ENCODE measurements at regions not wholly inside any gene's neighbourhood (a gene's known extent, or its start where the extent isn't known, plus 50 kb on each side); places are given as distances from the start of the nearest gene placed in this dataset.

DNA sequence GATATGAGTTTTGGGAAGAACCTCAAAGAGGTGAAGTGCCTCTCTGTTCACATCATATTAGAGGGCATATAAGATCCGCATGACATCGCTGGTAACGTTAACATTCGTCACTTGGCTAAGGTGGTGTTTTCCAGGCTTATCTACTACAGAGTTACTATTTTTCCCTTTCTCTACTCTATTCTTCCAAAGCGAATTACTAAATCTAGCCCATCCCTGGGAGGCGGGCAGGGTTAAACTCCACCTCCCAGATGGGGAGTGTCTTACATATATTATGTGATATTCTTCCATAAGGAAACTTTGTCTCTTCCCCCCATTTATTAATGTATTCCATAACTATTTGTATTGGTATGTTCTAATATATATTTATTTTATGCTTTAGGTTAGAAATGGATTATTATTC, 293.9 kb downstream of the CYRIA start:
- Histone ChIP-seq H3K79me1 (ENCODE audit: low read depth in 1 of 2, low read length in 2 of 2) (no peaks in the 10 kb centered on the region), H4K91ac (ENCODE audit: insufficient read depth, low read depth, low read length) (no peak overlapping the region), H2BK20ac (ENCODE audit: low read depth, low read length) (no peak overlapping the region), H3K9me3 (ENCODE audit: control insufficient read depth, insufficient read depth, low read length) (peaks cover 9% of the 10 kb centered on the region), H3K18ac (ENCODE audit: low read depth, low read length) (no peak overlapping the region), H3K27ac (ENCODE audit: insufficient read depth, low read length) (no peak overlapping the region), H2AK9ac (replicated peaks; ENCODE audit: low read depth, low read length, poor library complexity) (no peak overlapping the region), H2BK5ac (ENCODE audit: low read depth, low read length, poor library complexity, severe bottlenecking) (no peak overlapping the region), H3K9ac (ENCODE audit: low read depth, low read length) (no peak overlapping the region), H2AK5ac (ENCODE audit: low read depth, low read length) (no peak overlapping the region), H2BK120ac (ENCODE audit: low read depth, low read length) (no peak overlapping the region), H4K8ac (ENCODE audit: low read depth in 2 of 2, low read length in 2 of 2) (no peak overlapping the region), H2AFZ (replicated peaks; ENCODE audit: low read length, poor library complexity) (no peak overlapping the region), H3K56ac (ENCODE audit: extremely low read depth, insufficient read depth, low read length) (no peak overlapping the region), H3K36me3 (ENCODE audit: control insufficient read depth, insufficient read depth, low read length) (no peaks in the 10 kb centered on the region), H4K20me1 (ENCODE audit: insufficient read depth, low read length) (no peaks in the 10 kb centered on the region), H4K5ac (ENCODE audit: low read depth, low read length) (no peak overlapping the region), H3K27me3 (ENCODE audit: control insufficient read depth, insufficient read depth, low read length) (no peaks in the 10 kb centered on the region), H3K4ac (ENCODE audit: low read depth, low read length) (no peak overlapping the region), H3K9me1 (ENCODE audit: insufficient read depth, low read length) (no peaks in the 10 kb centered on the region), H3K4me3 (ENCODE audit: insufficient read depth, low read depth, low read length) (no peak overlapping the region), H2BK15ac (ENCODE audit: low read depth, low read length) (no peak overlapping the region), H3K14ac (replicated peaks; ENCODE audit: low read depth, low read length) (no peak overlapping the region), H3K23ac (ENCODE audit: low read depth, low read length) (no peak overlapping the region), H3K4me1 (ENCODE audit: control insufficient read depth, insufficient read depth, low read length) (no peaks in the 10 kb centered on the region), H3K4me2 (ENCODE audit: low read depth, low read length) (no peak overlapping the region)
- no TSS peak for BruUV-seq (replicated peaks)
- DNase-seq (no peak), ATAC-seq (ENCODE audit: low read depth) (no peak)
- intact Hi-C loops (cut with micrococcal nuclease) = no loop called here
- ChIA-PET CTCF (no interaction called here), POLR2A (ENCODE audit: unreplicated experiment) (no interaction called here)
- in situ Hi-C loops (cut with MboI; ENCODE audit: low sequenced_read_pairs) = no loop called here
- TF ChIP-seq, protein P1, sequence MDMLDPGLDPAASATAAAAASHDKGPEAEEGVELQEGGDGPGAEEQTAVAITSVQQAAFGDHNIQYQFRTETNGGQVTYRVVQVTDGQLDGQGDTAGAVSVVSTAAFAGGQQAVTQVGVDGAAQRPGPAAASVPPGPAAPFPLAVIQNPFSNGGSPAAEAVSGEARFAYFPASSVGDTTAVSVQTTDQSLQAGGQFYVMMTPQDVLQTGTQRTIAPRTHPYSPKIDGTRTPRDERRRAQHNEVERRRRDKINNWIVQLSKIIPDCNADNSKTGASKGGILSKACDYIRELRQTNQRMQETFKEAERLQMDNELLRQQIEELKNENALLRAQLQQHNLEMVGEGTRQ (IDR thresholded peaks at IDR 0.05; ENCODE audit: low read depth, low read length) = no peak
- TF ChIP-seq MAZ (IDR thresholded peaks at IDR 0.05; ENCODE audit: borderline replicate concordance, low read depth, low read length) (no peak), BHLHE40 (IDR thresholded peaks at IDR 0.05; ENCODE audit: low read depth, low read length) (no peak), CHD1 (IDR thresholded peaks at IDR 0.05; ENCODE audit: low read depth, low read length) (no peak), CEBPB (IDR thresholded peaks at IDR 0.05; ENCODE audit: low read depth, low read length) (no peak), MXI1 (IDR thresholded peaks at IDR 0.05; ENCODE audit: borderline replicate concordance, low read depth, low read length) (no peak), RCOR1 (IDR thresholded peaks at IDR 0.05; ENCODE audit: insufficient replicate concordance, low read length) (no peak)
- TF ChIP-seq, protein P2, sequence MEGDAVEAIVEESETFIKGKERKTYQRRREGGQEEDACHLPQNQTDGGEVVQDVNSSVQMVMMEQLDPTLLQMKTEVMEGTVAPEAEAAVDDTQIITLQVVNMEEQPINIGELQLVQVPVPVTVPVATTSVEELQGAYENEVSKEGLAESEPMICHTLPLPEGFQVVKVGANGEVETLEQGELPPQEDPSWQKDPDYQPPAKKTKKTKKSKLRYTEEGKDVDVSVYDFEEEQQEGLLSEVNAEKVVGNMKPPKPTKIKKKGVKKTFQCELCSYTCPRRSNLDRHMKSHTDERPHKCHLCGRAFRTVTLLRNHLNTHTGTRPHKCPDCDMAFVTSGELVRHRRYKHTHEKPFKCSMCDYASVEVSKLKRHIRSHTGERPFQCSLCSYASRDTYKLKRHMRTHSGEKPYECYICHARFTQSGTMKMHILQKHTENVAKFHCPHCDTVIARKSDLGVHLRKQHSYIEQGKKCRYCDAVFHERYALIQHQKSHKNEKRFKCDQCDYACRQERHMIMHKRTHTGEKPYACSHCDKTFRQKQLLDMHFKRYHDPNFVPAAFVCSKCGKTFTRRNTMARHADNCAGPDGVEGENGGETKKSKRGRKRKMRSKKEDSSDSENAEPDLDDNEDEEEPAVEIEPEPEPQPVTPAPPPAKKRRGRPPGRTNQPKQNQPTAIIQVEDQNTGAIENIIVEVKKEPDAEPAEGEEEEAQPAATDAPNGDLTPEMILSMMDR (conservative IDR thresholded peaks at IDR 0.05; ENCODE audit: low read depth, low read length) = no peak
- dilution Hi-C loops (cut with HindIII; ENCODE audit: low sequenced_read_pairs, unreplicated experiment) = no loop called here
- no CpG with 5 or more reads among the region's 6 CpGs for WGBS, 2 experiments (ENCODE audit: extremely low coverage in 2 of 2, insufficient read length in 1 of 2)

All from IMR-90 (cell line).